HCT116 (cell line): ENCODE measurements at regions not wholly inside any gene's neighbourhood (a gene's known extent, or its start where the extent isn't known, plus 50 kb on each side); places are given as distances from the start of the nearest gene placed in this dataset.

Experiments used
- ATAC-seq: fragments of 200-7000 bp; cut with Tn5 transposase; 2 replicates; pipeline ENCODE4 v1.9.1; 2020; ENCODE audit warnings: mild to moderate bottlenecking, moderate library complexity
- BruUV-seq: library from RNA; stranded (reverse); fragments of 400-500 nt; replicated peaks from 2 replicates; lab custom pipeline; 2021; lab: Mats Ljungman, UMichigan
- CTCF ChIA-PET: fragments of 300-600 bp; sonication (Branson Sonifier 250); formaldehyde crosslinking; loops from one replicate; lab custom pipeline; 2021; ENCODE audit warnings: antibody characterized with exemption; lab: Charles Lee
- POLR2A ChIA-PET: fragments of 300-600, 350-600 bp; sonication (Branson Sonifier 250); formaldehyde crosslinking; loops from one replicate; lab custom pipeline; 2021; ENCODE audit warnings: antibody characterized with exemption; lab: Charles Lee
- RAD21 ChIA-PET, 2 experiments: fragments of 300-600 bp; sonication (Branson Sonifier 250); formaldehyde crosslinking; loops; one replicate each; lab custom pipeline; 2023; ENCODE audit warnings: low total read pairs in 2 of 2; ENCODE audit not compliant: uncharacterized antibody in 2 of 2, unreplicated experiment in 2 of 2, low non-redundant PET in 1 of 2; lab: Charles Lee
- DNase-seq: peaks from one replicate; pipeline ENCODE4 v3.0.0-alpha.2; 2010; ENCODE audit warnings: low read depth, low spot score
- H2AFZ ChIP-seq: fragments of 200-600 bp; shearing (Covaris generic), sonication (generic); 2 replicates; pipeline ENCODE4 v1.6.1; 2017; ENCODE audit warnings: low read depth, mixed run types, mixed read lengths, antibody characterized with exemption, low read length; ENCODE audit not compliant: poor library complexity, severe bottlenecking
- H3K27ac ChIP-seq: 2 replicates; pipeline ENCODE4 v1.5.1; 2012; ENCODE audit warnings: low read depth, low read length
- H3K27me3 ChIP-seq: fragments of 200-600 bp; sonication (generic); 2 replicates; pipeline ENCODE4 v1.6.1; 2016; ENCODE audit warnings: mixed run types, low read length, mixed read lengths; ENCODE audit not compliant: insufficient read depth
- H3K36me3 ChIP-seq, 2 experiments: fragments of 200-500 bp in 1 of 2; fragments of 200-600 bp in 1 of 2; sonication (Bioruptor generic) in 1 of 2; sonication (generic) in 1 of 2; 2 replicates each; pipeline versions ENCODE4 v1.5.1 to v1.6.1; 2014 to 2016; ENCODE audit warnings: low read length in 2 of 2, inconsistent platforms in 1 of 2, mixed read lengths in 1 of 2, mixed run types in 1 of 2; ENCODE audit not compliant: insufficient read depth in 2 of 2, control insufficient read depth in 1 of 2
- H3K4me1 ChIP-seq, 2 experiments: fragments of 200-600 bp in 1 of 2; sonication (generic) in 1 of 2; 2 replicates each; pipeline versions ENCODE4 v1.5.1 to v1.6.1; 2012 to 2017; ENCODE audit warnings: low read length in 2 of 2, inconsistent platforms in 1 of 2, mild to moderate bottlenecking in 1 of 2, mixed read lengths in 1 of 2, mixed run types in 1 of 2, moderate library complexity in 1 of 2; ENCODE audit not compliant: insufficient read depth in 2 of 2, control insufficient read depth in 1 of 2
- H3K4me2 ChIP-seq: fragments of 200-600 bp; sonication (generic); 2 replicates; pipeline ENCODE4 v1.6.1; 2017; ENCODE audit warnings: mixed run types, low read length, mixed read lengths
- H3K4me3 ChIP-seq, 2 experiments: fragments of 200-600 bp in 1 of 2; sonication (generic) in 1 of 2; replicated peaks in 1 of 2; 2 replicates each; pipeline ENCODE4 v1.5.1; 2011 to 2016; ENCODE audit warnings: low read length in 2 of 2, control low read depth in 1 of 2, low read depth in 1 of 2, mild to moderate bottlenecking in 1 of 2, mixed read lengths in 1 of 2, mixed run types in 1 of 2
- H3K79me2 ChIP-seq: fragments of 200-600 bp; sonication (generic); 2 replicates; pipeline ENCODE4 v1.6.1; 2017; ENCODE audit warnings: mild to moderate bottlenecking, mixed run types, low read length, moderate library complexity, mixed read lengths; ENCODE audit not compliant: insufficient read depth
- H3K9ac ChIP-seq: fragments of 200-600 bp; sonication (generic); 2 replicates; pipeline ENCODE4 v1.6.1; 2016; ENCODE audit warnings: low read length, mixed read lengths
- H3K9me2 ChIP-seq: fragments of 200-600 bp; sonication (generic), shearing (Covaris generic); 2 replicates; pipeline ENCODE4 v1.6.1; 2017; ENCODE audit warnings: mixed run types, mild to moderate bottlenecking, moderate library complexity; ENCODE audit not compliant: insufficient read depth
- H3K9me3 ChIP-seq, 2 experiments: fragments of 200-500 bp in 1 of 2; fragments of 200-600 bp in 1 of 2; sonication (Bioruptor generic) in 1 of 2; sonication (generic) in 1 of 2; 2 replicates each; pipeline ENCODE4 v1.6.1; 2014 to 2017; ENCODE audit warnings: low read length in 2 of 2, mixed read lengths in 2 of 2, inconsistent platforms in 1 of 2, low read depth in 1 of 2, mild to moderate bottlenecking in 1 of 2, mixed run types in 1 of 2, moderate library complexity in 1 of 2; ENCODE audit not compliant: control insufficient read depth in 1 of 2, insufficient read depth in 1 of 2
- H4K20me1 ChIP-seq: fragments of 200-600 bp; sonication (generic), shearing (Covaris generic); 2 replicates; pipeline ENCODE4 v1.6.1; 2017; ENCODE audit warnings: mixed run types, mild to moderate bottlenecking, moderate library complexity; ENCODE audit not compliant: insufficient read depth
- ATF3 ChIP-seq: IDR thresholded peaks from 2 replicates; pipeline ENCODE4 v1.6.1; 2012
- CBX3 ChIP-seq: IDR thresholded peaks from 2 replicates; pipeline ENCODE4 v1.6.1; 2012; ENCODE audit warnings: low read depth
- CTCF ChIP-seq, 3 experiments: fragments of 200-600 bp in 1 of 3; sonication (generic) in 1 of 3; IDR thresholded peaks in 2 of 3; conservative IDR thresholded peaks in 1 of 3; 2 replicates each; pipeline ENCODE4 v1.5.1; 2012 to 2017; ENCODE audit warnings: low read depth in 2 of 3, low read length in 2 of 3, antibody characterized with exemption in 1 of 3, borderline replicate concordance in 1 of 3, control low read depth in 1 of 3, mild to moderate bottlenecking in 1 of 3, mixed read lengths in 1 of 3, mixed run types in 1 of 3, moderate library complexity in 1 of 3; ENCODE audit not compliant: insufficient read depth in 1 of 3
- EGR1 ChIP-seq: IDR thresholded peaks from 2 replicates; pipeline ENCODE4 v1.6.1; 2012; ENCODE audit warnings: low read depth
- EZH2 ChIP-seq: fragments of 200-600 bp; sonication (generic); IDR thresholded peaks from 2 replicates; pipeline ENCODE4 v1.6.1; 2017; ENCODE audit warnings: antibody characterized with exemption, mixed run types
- FOSL1 ChIP-seq: IDR thresholded peaks from 2 replicates; pipeline ENCODE4 v1.6.1; 2012; ENCODE audit warnings: low read depth
- POLR2A ChIP-seq: IDR thresholded peaks from 2 replicates; pipeline ENCODE4 v1.7.0; 2011; ENCODE audit warnings: borderline replicate concordance; ENCODE audit not compliant: insufficient read depth, insufficient read length; ENCODE audit errors: extremely low read depth
- SIN3A ChIP-seq: IDR thresholded peaks from 2 replicates; pipeline ENCODE4 v1.6.1; 2012; ENCODE audit warnings: low read depth
- SRF ChIP-seq: IDR thresholded peaks from 2 replicates; pipeline ENCODE4 v1.6.1; 2012; ENCODE audit warnings: low read depth
- ZBTB33 ChIP-seq: IDR thresholded peaks from 2 replicates; pipeline ENCODE4 v1.6.1; 2011; ENCODE audit warnings: mild to moderate bottlenecking, low read length, moderate library complexity; ENCODE audit not compliant: insufficient replicate concordance; ENCODE audit errors: extremely low read depth
- ZFX ChIP-seq: fragments of 450-650 bp; IDR thresholded peaks from 2 replicates; pipeline ENCODE4 v1.6.1; 2017
- intact Hi-C: fragments of 100-400 bp; cut with micrococcal nuclease; formaldehyde crosslinking; loops from 2 replicates; pipeline ENCODE4 v1.10.0; 2022

- H2AFZ ChIP-seq, result no peak overlapping the region
- no peaks in the 10 kb centered on the region for H3K36me3 ChIP-seq
- POLR2A ChIA-PET, result no interaction called here
These were observed 951.3 kb upstream of the PRR20A start for GRCh38 chr13:56189439-56189838.

More at GRCh38 chr13:56189439-56189838, 951.3 kb upstream of the PRR20A start:
- no peak for DNase-seq
- ATAC-seq, result no peak
- Histone ChIP-seq H4K20me1 (no peaks in the 10 kb centered on the region), H3K27ac (no peak overlapping the region), H3K27me3 (no peaks in the 10 kb centered on the region), H3K4me2 (no peak overlapping the region), H3K79me2 (no peaks in the 10 kb centered on the region), H3K4me1 (no peaks in the 10 kb centered on the region), H3K9ac (no peak overlapping the region), H3K4me3 (no peak overlapping the region), H3K9me3 (peaks cover 6 to 9% of the 10 kb centered on the region in 2 experiments; a peak in 3 of 4 replicates), H3K9me2 (no peaks in the 10 kb centered on the region)
- intact Hi-C loops, result no loop called here
- TF ChIP-seq ZFX, result no peak
- no peak for TF ChIP-seq FOSL1
- TF ChIP-seq CBX3, result no peak
- no peak for TF ChIP-seq SRF
- no peak for TF ChIP-seq POLR2A
- no peak for TF ChIP-seq EGR1
- TF ChIP-seq CTCF (IDR thresholded peaks at IDR 0.05 in 2 of 3, conservative IDR thresholded peaks at IDR 0.05 in 1 of 3; ENCODE audit: borderline replicate concordance in 1 of 3, insufficient read depth in 1 of 3, low read depth in 2 of 3, low read length in 2 of 3), result no peak
- no peak for TF ChIP-seq EZH2
- no peak for TF ChIP-seq ZBTB33
- TF ChIP-seq ATF3, result no peak
- TF ChIP-seq SIN3A, result no peak
- BruUV-seq, result no TSS peak
- ChIA-PET RAD21 (no interaction called here), CTCF (no interaction called here)
